ENCODE measurements at regions not wholly inside any gene's neighbourhood (a gene's known extent, or its start where the extent isn't known, plus 50 kb on each side); places are given as distances from the start of the nearest gene placed in this dataset.

DNA sequence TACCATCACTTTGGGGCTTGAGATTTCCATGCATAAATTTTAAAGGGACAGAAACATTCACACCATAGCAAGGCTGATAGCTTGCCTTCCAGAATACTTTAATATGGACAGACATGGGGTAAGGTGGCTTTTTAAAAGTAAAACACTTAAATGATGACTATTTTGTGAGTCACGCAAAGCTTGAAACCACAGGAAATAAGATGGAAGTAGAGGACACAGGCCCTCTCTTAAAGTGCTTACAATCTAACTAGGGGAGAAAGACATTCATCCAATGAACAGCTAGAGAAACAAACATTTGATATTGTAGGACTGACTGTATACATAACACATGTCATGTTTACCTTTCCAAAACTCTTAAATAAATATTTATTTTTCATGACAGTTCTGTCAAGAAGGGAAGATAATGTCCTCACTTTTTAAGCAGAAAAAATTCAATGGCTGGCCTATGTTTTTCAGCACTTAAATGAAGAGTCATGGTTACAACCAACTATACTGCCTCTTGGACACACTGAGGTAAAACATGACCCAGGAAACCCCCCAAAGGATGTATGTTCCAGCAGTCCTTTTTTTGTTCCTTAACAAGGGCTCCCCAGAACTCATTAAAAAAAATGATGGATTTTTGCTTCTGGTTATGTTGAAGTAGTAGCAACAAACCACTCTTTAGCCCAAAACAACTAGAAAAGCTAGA, 120.0 kb upstream of the RBMS1 start (continued):
- no peak for TF ChIP-seq ZNF462 (CRISPR knock-in tag; IDR thresholded peaks at IDR 0.05)
- TF ChIP-seq, protein P1, sequence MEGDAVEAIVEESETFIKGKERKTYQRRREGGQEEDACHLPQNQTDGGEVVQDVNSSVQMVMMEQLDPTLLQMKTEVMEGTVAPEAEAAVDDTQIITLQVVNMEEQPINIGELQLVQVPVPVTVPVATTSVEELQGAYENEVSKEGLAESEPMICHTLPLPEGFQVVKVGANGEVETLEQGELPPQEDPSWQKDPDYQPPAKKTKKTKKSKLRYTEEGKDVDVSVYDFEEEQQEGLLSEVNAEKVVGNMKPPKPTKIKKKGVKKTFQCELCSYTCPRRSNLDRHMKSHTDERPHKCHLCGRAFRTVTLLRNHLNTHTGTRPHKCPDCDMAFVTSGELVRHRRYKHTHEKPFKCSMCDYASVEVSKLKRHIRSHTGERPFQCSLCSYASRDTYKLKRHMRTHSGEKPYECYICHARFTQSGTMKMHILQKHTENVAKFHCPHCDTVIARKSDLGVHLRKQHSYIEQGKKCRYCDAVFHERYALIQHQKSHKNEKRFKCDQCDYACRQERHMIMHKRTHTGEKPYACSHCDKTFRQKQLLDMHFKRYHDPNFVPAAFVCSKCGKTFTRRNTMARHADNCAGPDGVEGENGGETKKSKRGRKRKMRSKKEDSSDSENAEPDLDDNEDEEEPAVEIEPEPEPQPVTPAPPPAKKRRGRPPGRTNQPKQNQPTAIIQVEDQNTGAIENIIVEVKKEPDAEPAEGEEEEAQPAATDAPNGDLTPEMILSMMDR (conservative IDR thresholded peaks at IDR 0.05; ENCODE audit: low read depth in 2 of 2) = no peak

- Mint-ChIP-seq H3K27me3 (ENCODE audit: insufficient read depth, low read depth, poor library complexity) (no peaks in the 10 kb centered on the region), H3K4me1 (peaks cover 16% of the 10 kb centered on the region; the same call in 2 of the 3 replicates), H3K36me3 (ENCODE audit: low read depth) (no peaks in the 10 kb centered on the region), H3K27ac (no peak overlapping the region), H3K9me3 (peaks cover 3% of the 10 kb centered on the region; the same call in 1 of the 3 replicates), H3K4me3 (no peak overlapping the region)
- no peak for DNase-seq (ENCODE audit: low spot score)
- Histone ChIP-seq H3K4me2 (no peak overlapping the region), H3K79me2 (replicated peaks; ENCODE audit: insufficient read depth) (no peaks in the 10 kb centered on the region), H3K36me3 (ENCODE audit: insufficient read depth) (no peaks in the 10 kb centered on the region), H3K4me3 (no peak overlapping the region), H3K27me3 (ENCODE audit: insufficient read depth) (no peaks in the 10 kb centered on the region), H3K4me1 (ENCODE audit: insufficient read depth) (no peaks in the 10 kb centered on the region), H3K9me2 (ENCODE audit: insufficient read depth) (peaks cover 4% of the 10 kb centered on the region; the same call in 1 of the 2 replicates), H4K20me1 (replicated peaks; ENCODE audit: insufficient read depth) (no peaks in the 10 kb centered on the region), H3K27ac (ENCODE audit: low read depth) (no peak overlapping the region), H2AFZ (no peak overlapping the region; the same call in 1 of the 2 replicates), H3F3A (replicated peaks; ENCODE audit: low read depth) (no peaks in the 10 kb centered on the region)
- no peak for ATAC-seq
- TF ChIP-seq, protein P1 (conservative IDR thresholded peaks at IDR 0.05; ENCODE audit: low read depth in 2 of 2) = no peak
- TF ChIP-seq, protein P2, sequence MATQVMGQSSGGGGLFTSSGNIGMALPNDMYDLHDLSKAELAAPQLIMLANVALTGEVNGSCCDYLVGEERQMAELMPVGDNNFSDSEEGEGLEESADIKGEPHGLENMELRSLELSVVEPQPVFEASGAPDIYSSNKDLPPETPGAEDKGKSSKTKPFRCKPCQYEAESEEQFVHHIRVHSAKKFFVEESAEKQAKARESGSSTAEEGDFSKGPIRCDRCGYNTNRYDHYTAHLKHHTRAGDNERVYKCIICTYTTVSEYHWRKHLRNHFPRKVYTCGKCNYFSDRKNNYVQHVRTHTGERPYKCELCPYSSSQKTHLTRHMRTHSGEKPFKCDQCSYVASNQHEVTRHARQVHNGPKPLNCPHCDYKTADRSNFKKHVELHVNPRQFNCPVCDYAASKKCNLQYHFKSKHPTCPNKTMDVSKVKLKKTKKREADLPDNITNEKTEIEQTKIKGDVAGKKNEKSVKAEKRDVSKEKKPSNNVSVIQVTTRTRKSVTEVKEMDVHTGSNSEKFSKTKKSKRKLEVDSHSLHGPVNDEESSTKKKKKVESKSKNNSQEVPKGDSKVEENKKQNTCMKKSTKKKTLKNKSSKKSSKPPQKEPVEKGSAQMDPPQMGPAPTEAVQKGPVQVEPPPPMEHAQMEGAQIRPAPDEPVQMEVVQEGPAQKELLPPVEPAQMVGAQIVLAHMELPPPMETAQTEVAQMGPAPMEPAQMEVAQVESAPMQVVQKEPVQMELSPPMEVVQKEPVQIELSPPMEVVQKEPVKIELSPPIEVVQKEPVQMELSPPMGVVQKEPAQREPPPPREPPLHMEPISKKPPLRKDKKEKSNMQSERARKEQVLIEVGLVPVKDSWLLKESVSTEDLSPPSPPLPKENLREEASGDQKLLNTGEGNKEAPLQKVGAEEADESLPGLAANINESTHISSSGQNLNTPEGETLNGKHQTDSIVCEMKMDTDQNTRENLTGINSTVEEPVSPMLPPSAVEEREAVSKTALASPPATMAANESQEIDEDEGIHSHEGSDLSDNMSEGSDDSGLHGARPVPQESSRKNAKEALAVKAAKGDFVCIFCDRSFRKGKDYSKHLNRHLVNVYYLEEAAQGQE (IDR thresholded peaks at IDR 0.05; ENCODE audit: unreplicated experiment) = no peak
- TF ChIP-seq CREB1 (CRISPR knock-in tag; IDR thresholded peaks at IDR 0.05; ENCODE audit: low read depth) = no peak
- no peak for TF ChIP-seq ETS1 (IDR thresholded peaks at IDR 0.05)
- no peak for TF ChIP-seq EZH2phosphoT487 (IDR thresholded peaks at IDR 0.05; ENCODE audit: unreplicated experiment)
These were observed 120.8 kb upstream of the RBMS1 start for GRCh38 chr2:160614391-160614790.
